ENCODE measurements at regions not wholly inside any gene's neighbourhood (a gene's known extent, or its start where the extent isn't known, plus 50 kb on each side); places are given as distances from the start of the nearest gene placed in this dataset.

GRCh38 chr4:53951414-53951813 lies 113.0 kb downstream of the CHIC2 start:
- H3K4me1 ChIP-seq (ENCODE audit: control insufficient read depth, extremely low read depth, insufficient read depth, low read length) = no peaks in the 10 kb centered on the region
- no peak overlapping the region for H3K4me3 ChIP-seq (replicated peaks in 1 of 4; ENCODE audit: control extremely low read depth in 1 of 4, insufficient read depth in 1 of 4, low read depth in 3 of 4, low read length in 4 of 4)
- no peak overlapping the region for H2AFZ ChIP-seq (ENCODE audit: low read length)
- H4K20me1 ChIP-seq (ENCODE audit: control insufficient read depth, extremely low read depth, insufficient read depth, low read length) = no peaks in the 10 kb centered on the region
- H3K79me2 ChIP-seq (ENCODE audit: control insufficient read depth, insufficient read depth, low read length) = no peaks in the 10 kb centered on the region
- no peaks in the 10 kb centered on the region for H3K27me3 ChIP-seq (ENCODE audit: control insufficient read depth, insufficient read depth, low read length)
- H3K9me3 ChIP-seq (ENCODE audit: control insufficient read depth, insufficient read depth, low read depth, low read length) = no peaks in the 10 kb centered on the region
- TF ChIP-seq EZH2 (IDR thresholded peaks at IDR 0.05; ENCODE audit: low read length, missing control alignments) (no peak), CTCF (conservative IDR thresholded peaks at IDR 0.05 in 1 of 2, IDR thresholded peaks at IDR 0.05 in 1 of 2; ENCODE audit: low read depth in 1 of 2, low read length in 2 of 2) (no peak)
- H3K27ac ChIP-seq (ENCODE audit: insufficient read depth, low read length) = no peak overlapping the region
- no peak overlapping the region for H3K9ac ChIP-seq (ENCODE audit: insufficient read depth, low read length)
- DNase-seq (ENCODE audit: low read depth in 2 of 2) = no peak
- no peak overlapping the region for H3K4me2 ChIP-seq (ENCODE audit: extremely low read depth, insufficient read depth, low read length)
- no peaks in the 10 kb centered on the region for H3K36me3 ChIP-seq (ENCODE audit: control insufficient read depth, insufficient read depth, low read length)

GRCh38 chr4:53943345-53944085 lies 120.9 kb downstream of the CHIC2 start:
- TF ChIP-seq CTCF (conservative IDR thresholded peaks at IDR 0.05 in 1 of 2, IDR thresholded peaks at IDR 0.05 in 1 of 2; ENCODE audit: low read depth in 1 of 2, low read length in 2 of 2) (no peak), EZH2 (IDR thresholded peaks at IDR 0.05; ENCODE audit: low read length, missing control alignments) (no peak)
- Histone ChIP-seq H4K20me1 (ENCODE audit: control insufficient read depth, extremely low read depth, insufficient read depth, low read length) (no peaks in the 10 kb centered on the region), H2AFZ (ENCODE audit: low read length) (no peak overlapping the region), H3K9ac (ENCODE audit: insufficient read depth, low read length) (no peak overlapping the region), H3K4me3 (replicated peaks in 1 of 4; ENCODE audit: control extremely low read depth in 1 of 4, insufficient read depth in 1 of 4, low read depth in 3 of 4, low read length in 4 of 4) (no peak overlapping the region), H3K4me2 (ENCODE audit: extremely low read depth, insufficient read depth, low read length) (peak overlapping the region; percentile 13), H3K27ac (ENCODE audit: insufficient read depth, low read length) (no peak overlapping the region), H3K36me3 (ENCODE audit: control insufficient read depth, insufficient read depth, low read length) (no peaks in the 10 kb centered on the region), H3K27me3 (ENCODE audit: control insufficient read depth, insufficient read depth, low read length) (no peaks in the 10 kb centered on the region), H3K4me1 (ENCODE audit: control insufficient read depth, extremely low read depth, insufficient read depth, low read length) (no peaks in the 10 kb centered on the region), H3K79me2 (ENCODE audit: control insufficient read depth, insufficient read depth, low read length) (no peaks in the 10 kb centered on the region), H3K9me3 (ENCODE audit: control insufficient read depth, insufficient read depth, low read depth, low read length) (no peaks in the 10 kb centered on the region)
- DNase-seq (ENCODE audit: low read depth in 2 of 2) = peak; percentile 71 to 91

GRCh38 chr4:53942712-53943111 lies 121.7 kb downstream of the CHIC2 start:
- Histone ChIP-seq H3K36me3 (ENCODE audit: control insufficient read depth, insufficient read depth, low read length) (no peaks in the 10 kb centered on the region), H3K4me2 (ENCODE audit: extremely low read depth, insufficient read depth, low read length) (no peak overlapping the region), H3K27ac (ENCODE audit: insufficient read depth, low read length) (no peak overlapping the region), H3K9me3 (ENCODE audit: control insufficient read depth, insufficient read depth, low read depth, low read length) (no peaks in the 10 kb centered on the region), H3K79me2 (ENCODE audit: control insufficient read depth, insufficient read depth, low read length) (no peaks in the 10 kb centered on the region), H4K20me1 (ENCODE audit: control insufficient read depth, extremely low read depth, insufficient read depth, low read length) (no peaks in the 10 kb centered on the region), H3K4me3 (replicated peaks in 1 of 4; ENCODE audit: control extremely low read depth in 1 of 4, insufficient read depth in 1 of 4, low read depth in 3 of 4, low read length in 4 of 4) (no peak overlapping the region), H3K27me3 (ENCODE audit: control insufficient read depth, insufficient read depth, low read length) (no peaks in the 10 kb centered on the region), H3K9ac (ENCODE audit: insufficient read depth, low read length) (no peak overlapping the region), H3K4me1 (ENCODE audit: control insufficient read depth, extremely low read depth, insufficient read depth, low read length) (peaks cover 4% of the 10 kb centered on the region), H2AFZ (ENCODE audit: low read length) (no peak overlapping the region)
- no peak for DNase-seq (ENCODE audit: low read depth in 2 of 2)
- TF ChIP-seq EZH2 (IDR thresholded peaks at IDR 0.05; ENCODE audit: low read length, missing control alignments) (no peak), CTCF (conservative IDR thresholded peaks at IDR 0.05 in 1 of 2, IDR thresholded peaks at IDR 0.05 in 1 of 2; ENCODE audit: low read depth in 1 of 2, low read length in 2 of 2) (no peak)
